ENCODE measurements at regions not wholly inside any gene's neighbourhood (a gene's known extent, or its start where the extent isn't known, plus 50 kb on each side); places are given as distances from the start of the nearest gene placed in this dataset.

GRCh38 chr16:19935694-19936093 lies 51.0 kb upstream of the GPRC5B start:
- TF ChIP-seq CTCF (IDR thresholded peaks at IDR 0.05; ENCODE audit: extremely low read depth in 1 of 2, insufficient read depth in 1 of 2, low read depth in 1 of 2, low read length in 2 of 2) (no peak), EZH2 (IDR thresholded peaks at IDR 0.05; ENCODE audit: borderline replicate concordance, low read depth, low read length, severe bottlenecking) (no peak)

All from endothelial cell of umbilical vein (primary cell).